ENCODE measurements at regions not wholly inside any gene's neighbourhood (a gene's known extent, or its start where the extent isn't known, plus 50 kb on each side); places are given as distances from the start of the nearest gene placed in this dataset.

GRCh38 chr3:168876346-168877035 lies 780.8 kb upstream of the GOLIM4 start:
- Mint-ChIP-seq H3K27me3 (ENCODE audit: low read depth) (no peaks in the 10 kb centered on the region), H3K4me1 (peaks cover 38% of the 10 kb centered on the region), H3K4me3 (no peak overlapping the region), H3K36me3 (no peaks in the 10 kb centered on the region), H3K27ac (0 out of 2 replicates have a peak overlapping the region, but pooled peaks have one; percentile 41), H3K9me3 (no peaks in the 10 kb centered on the region)
- DNase-seq (ENCODE audit: low spot score) (no peak), ATAC-seq (no peak)
- ChIA-PET POLR2A (no interaction called here), CTCF (interaction anchor here (0.7 to 1.5 kb wide), 2 partner anchors 11 to 1385 kb away, joined by 4 to 7 read pairs; no protein-coding TSS in a partner anchor)
- TF ChIP-seq CBFB (CRISPR knock-in tag; IDR thresholded peaks at IDR 0.05; ENCODE audit: low read depth) (no peak), HMGA2 (CRISPR knock-in tag; IDR thresholded peaks at IDR 0.05) (no peak), SP1 (CRISPR knock-in tag; conservative IDR thresholded peaks at IDR 0.05) (no peak), CDX4 (CRISPR knock-in tag; IDR thresholded peaks at IDR 0.05; ENCODE audit: borderline replicate concordance) (no peak), USF2 (CRISPR knock-in tag; IDR thresholded peaks at IDR 0.05) (no peak), ZNF396 (CRISPR knock-in tag; IDR thresholded peaks at IDR 0.05; ENCODE audit: borderline replicate concordance) (no peak), CREM (CRISPR knock-in tag; IDR thresholded peaks at IDR 0.05) (no peak), NR3C1 (CRISPR knock-in tag; conservative IDR thresholded peaks at IDR 0.05; ENCODE audit: low read depth) (no peak), FOXJ3 (CRISPR knock-in tag; IDR thresholded peaks at IDR 0.05; ENCODE audit: borderline replicate concordance) (no peak), ZNF532 (CRISPR knock-in tag; IDR thresholded peaks at IDR 0.05; ENCODE audit: borderline replicate concordance) (no peak), ZNF121 (CRISPR knock-in tag; IDR thresholded peaks at IDR 0.05) (no peak), ZBTB21 (CRISPR knock-in tag; IDR thresholded peaks at IDR 0.05; ENCODE audit: borderline replicate concordance) (no peak), NR1H2 (CRISPR knock-in tag; IDR thresholded peaks at IDR 0.05) (no peak), AFF4 (CRISPR knock-in tag; IDR thresholded peaks at IDR 0.05; ENCODE audit: borderline replicate concordance) (no peak), E2F5 (CRISPR knock-in tag; IDR thresholded peaks at IDR 0.05) (no peak), NFYB (CRISPR knock-in tag; conservative IDR thresholded peaks at IDR 0.05; ENCODE audit: low read depth) (no peak)
- TF ChIP-seq, protein P1, sequence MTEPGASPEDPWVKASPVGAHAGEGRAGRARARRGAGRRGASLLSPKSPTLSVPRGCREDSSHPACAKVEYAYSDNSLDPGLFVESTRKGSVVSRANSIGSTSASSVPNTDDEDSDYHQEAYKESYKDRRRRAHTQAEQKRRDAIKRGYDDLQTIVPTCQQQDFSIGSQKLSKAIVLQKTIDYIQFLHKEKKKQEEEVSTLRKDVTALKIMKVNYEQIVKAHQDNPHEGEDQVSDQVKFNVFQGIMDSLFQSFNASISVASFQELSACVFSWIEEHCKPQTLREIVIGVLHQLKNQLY (CRISPR knock-in tag; IDR thresholded peaks at IDR 0.05), result no peak
